AG09319 (cell line): ENCODE measurements at regions not wholly inside any gene's neighbourhood (a gene's known extent, or its start where the extent isn't known, plus 50 kb on each side); places are given as distances from the start of the nearest gene placed in this dataset.

Experiments used
- DNase-seq: peaks from one replicate; pipeline ENCODE4 v3.0.0-alpha.2; 2010; ENCODE audit warnings: low read depth; ENCODE audit errors: extremely low read depth
- TF ChIP-seq, protein P1 (sequence below): IDR thresholded peaks from 2 replicates; pipeline ENCODE4 v1.5.1; 2011; ENCODE audit warnings: low read depth, mild to moderate bottlenecking, inconsistent platforms, low read length, moderate library complexity

DNA sequence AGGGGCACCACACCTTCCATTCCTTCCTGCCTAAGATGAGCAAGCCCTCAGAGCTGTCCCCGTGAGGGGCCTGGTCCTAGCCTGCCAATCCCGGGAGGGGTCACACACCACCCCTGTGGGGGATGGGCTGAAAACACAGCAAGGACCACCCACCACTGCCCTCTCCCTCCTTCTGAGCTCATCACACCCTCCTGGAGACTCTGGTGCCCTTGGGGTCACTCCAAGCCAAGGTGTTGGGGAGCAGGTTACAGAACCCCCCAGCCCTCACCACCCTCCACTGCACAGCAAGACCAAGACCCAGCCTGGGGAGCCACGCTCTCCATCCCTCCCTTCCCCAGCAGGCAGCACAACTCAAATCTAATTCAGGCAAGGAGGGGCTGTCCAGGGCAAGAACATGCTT is 60.5 kb upstream of the PPP1R26 start:
- DNase-seq = no peak

DNA sequence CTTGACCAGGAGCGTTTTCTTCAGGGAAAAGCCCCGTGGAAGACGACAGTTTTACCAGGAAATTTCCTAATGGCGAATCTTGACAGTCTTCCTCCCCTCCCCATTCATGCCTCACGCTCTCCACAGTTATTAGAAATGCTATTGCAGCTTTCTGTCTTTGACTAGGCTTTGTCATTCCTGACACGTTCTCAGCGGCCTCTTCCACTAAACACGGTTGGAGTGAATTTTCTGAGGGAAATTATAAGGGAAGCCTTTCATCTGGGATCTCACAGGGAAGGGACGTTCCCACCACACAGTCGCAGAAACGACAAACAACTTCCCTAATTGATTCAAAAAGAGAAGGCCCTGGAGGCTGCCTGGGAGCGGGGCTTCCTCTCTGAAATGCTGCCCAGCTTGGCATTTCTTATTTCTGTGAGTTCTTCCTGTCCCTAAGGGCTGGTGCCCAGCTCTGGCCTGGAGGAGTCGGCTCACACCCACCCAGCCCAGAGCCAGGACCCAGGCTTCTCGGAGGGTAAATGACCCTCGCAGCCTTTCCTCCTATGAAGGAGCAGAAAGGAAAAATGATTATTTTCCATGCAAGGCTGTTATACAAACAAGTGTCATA is 57.1 kb upstream of the PPP1R26 start:
- TF ChIP-seq, protein P1, sequence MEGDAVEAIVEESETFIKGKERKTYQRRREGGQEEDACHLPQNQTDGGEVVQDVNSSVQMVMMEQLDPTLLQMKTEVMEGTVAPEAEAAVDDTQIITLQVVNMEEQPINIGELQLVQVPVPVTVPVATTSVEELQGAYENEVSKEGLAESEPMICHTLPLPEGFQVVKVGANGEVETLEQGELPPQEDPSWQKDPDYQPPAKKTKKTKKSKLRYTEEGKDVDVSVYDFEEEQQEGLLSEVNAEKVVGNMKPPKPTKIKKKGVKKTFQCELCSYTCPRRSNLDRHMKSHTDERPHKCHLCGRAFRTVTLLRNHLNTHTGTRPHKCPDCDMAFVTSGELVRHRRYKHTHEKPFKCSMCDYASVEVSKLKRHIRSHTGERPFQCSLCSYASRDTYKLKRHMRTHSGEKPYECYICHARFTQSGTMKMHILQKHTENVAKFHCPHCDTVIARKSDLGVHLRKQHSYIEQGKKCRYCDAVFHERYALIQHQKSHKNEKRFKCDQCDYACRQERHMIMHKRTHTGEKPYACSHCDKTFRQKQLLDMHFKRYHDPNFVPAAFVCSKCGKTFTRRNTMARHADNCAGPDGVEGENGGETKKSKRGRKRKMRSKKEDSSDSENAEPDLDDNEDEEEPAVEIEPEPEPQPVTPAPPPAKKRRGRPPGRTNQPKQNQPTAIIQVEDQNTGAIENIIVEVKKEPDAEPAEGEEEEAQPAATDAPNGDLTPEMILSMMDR = no peak
- DNase-seq = no peak

More for the DNA sequence above, 60.5 kb upstream of the PPP1R26 start:
- TF ChIP-seq, protein P1 = no peak

DNA sequence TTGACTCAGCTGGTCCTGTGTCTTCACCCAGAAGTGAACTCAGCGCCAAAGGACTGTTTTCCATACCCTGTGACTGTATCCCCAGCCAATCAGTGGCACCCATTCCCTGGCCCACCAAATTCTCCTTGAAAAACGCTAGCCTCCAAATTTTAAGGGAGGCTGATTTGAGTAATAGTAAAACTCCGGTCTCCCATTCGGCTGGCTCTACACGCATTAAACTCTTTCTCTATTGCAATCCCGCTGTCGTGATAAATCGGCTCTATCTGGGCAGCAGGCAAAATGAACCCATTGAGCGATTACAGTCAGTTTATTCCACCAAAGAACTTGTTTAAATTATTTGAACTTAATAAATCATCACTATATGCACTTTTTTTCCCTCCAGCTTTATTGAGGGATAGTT is 55.9 kb upstream of the PPP1R26 start:
- DNase-seq = no peak
- TF ChIP-seq, protein P1 = no peak
